Astrocyte (in vitro differentiated cells and primary cell): ENCODE measurements at regions not wholly inside any gene's neighbourhood (a gene's known extent, or its start where the extent isn't known, plus 50 kb on each side); places are given as distances from the start of the nearest gene placed in this dataset.

Source experiments
- EZH2 ChIP-seq: IDR thresholded peaks from 2 replicates; pipeline ENCODE4 v1.6.1; 2012; ENCODE audit warnings: mild to moderate bottlenecking, low read length, inconsistent platforms; ENCODE audit not compliant: insufficient read depth
- TF ChIP-seq, protein P1 (sequence below): IDR thresholded peaks from 2 replicates; pipeline ENCODE4 v1.5.1; 2011; ENCODE audit warnings: low read depth, mild to moderate bottlenecking, inconsistent platforms, low read length, moderate library complexity; ENCODE audit not compliant: insufficient read depth

DNA sequence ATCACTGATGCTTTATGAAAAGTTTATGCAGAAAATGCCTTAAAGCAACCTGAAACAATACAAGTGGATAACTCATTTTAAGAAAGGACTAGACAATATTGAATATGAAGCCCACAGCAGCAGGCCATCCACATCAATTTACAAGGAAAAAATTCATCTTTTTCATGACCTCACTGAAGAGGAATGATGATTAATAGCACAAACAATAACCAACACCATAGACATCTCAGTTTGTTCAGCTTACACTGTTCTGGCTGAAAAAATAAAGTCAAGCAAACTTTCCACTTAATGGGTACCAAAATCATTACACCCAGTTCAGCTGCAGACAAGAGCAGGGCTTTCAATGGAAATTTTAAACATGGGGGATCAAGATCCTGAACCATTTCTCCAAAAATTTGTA is 380.6 kb upstream of the NEGR1 start:
- TF ChIP-seq, protein P1, sequence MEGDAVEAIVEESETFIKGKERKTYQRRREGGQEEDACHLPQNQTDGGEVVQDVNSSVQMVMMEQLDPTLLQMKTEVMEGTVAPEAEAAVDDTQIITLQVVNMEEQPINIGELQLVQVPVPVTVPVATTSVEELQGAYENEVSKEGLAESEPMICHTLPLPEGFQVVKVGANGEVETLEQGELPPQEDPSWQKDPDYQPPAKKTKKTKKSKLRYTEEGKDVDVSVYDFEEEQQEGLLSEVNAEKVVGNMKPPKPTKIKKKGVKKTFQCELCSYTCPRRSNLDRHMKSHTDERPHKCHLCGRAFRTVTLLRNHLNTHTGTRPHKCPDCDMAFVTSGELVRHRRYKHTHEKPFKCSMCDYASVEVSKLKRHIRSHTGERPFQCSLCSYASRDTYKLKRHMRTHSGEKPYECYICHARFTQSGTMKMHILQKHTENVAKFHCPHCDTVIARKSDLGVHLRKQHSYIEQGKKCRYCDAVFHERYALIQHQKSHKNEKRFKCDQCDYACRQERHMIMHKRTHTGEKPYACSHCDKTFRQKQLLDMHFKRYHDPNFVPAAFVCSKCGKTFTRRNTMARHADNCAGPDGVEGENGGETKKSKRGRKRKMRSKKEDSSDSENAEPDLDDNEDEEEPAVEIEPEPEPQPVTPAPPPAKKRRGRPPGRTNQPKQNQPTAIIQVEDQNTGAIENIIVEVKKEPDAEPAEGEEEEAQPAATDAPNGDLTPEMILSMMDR: no peak
- no peak for TF ChIP-seq EZH2
